MV-4-11 (cell line): ENCODE measurements at regions not wholly inside any gene's neighbourhood (a gene's known extent, or its start where the extent isn't known, plus 50 kb on each side); places are given as distances from the start of the nearest gene placed in this dataset.

Experiments
- DNase-seq: peaks from one replicate; lab custom pipeline; 2025; lab: John Stamatoyannopoulos, UW

- DNase-seq, result no peak
These were observed 60.3 kb upstream of the CCDC190 start for GRCh38 chr1:162921311-162921710.

GRCh38 chr1:162919034-162919433 lies 58.1 kb upstream of the CCDC190 start:
- DNase-seq, result peak; percentile 84

DNA sequence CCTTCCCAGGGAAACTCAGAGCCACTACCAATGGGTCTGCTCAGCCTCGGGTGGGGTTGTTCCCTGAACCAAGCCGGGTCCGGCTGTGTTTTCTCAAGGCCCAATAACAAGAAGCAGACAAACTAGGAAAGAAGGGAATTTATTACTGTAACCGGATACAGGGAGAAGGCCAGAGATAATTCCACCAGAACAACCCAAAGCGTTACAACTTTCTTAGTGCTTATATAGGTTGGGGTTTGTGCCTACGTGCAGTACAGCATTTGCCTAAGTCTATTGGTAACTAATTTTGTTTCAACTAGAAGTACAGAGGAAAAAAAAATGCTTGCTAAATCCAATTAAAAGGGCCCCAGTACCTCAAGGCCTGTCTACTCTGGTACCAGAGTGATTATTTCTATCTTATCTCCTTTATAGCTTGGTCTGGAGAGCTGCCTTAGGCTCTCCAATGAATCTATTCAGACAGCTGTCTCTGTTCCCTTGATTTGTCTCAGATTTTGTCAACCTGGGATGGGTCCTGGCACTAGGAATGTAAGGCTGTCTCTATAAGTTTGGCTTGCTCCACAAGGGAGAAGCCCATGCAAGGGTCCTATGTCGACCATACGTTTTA lies 57.3 kb upstream of the CCDC190 start:
- no peak for DNase-seq

DNA sequence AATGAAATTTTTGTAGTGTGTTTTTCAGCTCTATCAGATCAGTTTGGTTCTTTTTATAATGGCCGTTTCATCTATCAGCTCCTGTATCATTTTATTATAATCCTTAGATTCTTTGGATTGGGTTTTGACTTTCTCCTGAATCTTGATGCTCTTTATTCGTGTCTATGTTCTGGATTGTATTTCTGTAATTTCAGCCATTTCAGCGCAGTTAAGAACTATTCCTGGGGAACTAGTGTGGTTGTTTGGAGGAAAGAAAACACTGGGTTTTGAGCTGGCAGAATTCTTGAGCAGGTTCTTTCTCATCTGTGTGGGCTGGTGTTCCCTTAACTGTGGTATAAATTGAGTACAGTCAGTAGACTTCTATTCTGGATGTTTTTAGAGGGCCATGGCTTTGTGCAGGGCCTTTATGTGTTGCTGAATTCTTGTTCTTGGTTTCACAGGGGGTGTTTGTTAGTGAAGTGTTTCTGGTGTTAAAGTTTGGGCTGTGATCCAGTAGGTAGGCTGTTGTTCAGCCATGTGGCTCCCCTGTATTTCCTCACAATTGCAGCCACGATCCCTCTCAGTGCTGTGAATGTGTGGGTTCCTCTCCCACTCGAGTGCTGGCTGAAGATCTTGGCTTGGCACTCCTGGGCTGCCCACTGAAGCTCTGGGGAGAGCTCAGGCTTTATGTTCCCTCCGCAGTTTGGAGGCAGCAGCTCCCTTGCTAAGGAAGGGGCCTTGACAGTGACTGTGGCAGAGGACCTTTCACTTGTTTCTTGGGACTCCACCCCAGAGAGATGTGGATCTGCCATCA lies 56.0 kb upstream of the CCDC190 start:
- DNase-seq, result no peak

DNA sequence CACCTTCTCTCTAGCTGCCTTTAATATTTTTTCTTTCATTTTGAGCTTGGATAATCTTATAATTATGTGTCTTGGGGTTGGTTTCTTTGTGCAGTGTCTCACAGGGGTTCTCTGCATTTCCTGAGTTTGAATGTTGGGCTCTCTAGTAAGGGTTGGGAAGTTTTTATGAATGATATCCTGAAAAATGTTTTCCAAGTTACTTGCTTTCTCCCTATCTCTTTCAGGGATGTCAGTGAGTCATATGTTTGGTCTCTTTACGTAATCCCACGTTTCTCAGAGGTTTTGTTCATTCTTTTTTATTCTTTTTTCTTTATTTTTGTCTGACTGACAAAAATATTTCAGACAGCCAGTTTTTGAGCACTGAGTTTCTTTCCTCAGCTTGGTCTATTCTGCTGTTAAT lies 55.4 kb upstream of the CCDC190 start:
- no peak for DNase-seq

DNA sequence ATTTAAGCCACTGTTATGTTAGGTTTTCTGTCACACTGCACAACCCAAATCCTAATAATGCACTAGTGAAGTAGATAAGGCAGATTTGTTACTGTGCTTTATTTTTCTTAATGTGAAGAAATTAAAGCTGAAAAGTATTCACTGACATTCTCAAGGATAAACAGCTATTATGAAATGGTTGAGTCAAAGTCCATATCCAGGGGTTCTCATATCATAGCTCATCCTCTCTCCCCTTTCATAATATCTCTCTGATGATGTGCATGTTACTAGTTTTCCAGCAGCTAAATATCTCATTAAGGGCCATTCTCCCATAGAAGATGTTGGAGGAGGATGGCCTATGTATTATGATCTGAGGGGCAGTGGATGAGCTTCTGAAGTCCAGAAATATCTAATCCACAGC lies 53.6 kb upstream of the CCDC190 start:
- no peak for DNase-seq

DNA sequence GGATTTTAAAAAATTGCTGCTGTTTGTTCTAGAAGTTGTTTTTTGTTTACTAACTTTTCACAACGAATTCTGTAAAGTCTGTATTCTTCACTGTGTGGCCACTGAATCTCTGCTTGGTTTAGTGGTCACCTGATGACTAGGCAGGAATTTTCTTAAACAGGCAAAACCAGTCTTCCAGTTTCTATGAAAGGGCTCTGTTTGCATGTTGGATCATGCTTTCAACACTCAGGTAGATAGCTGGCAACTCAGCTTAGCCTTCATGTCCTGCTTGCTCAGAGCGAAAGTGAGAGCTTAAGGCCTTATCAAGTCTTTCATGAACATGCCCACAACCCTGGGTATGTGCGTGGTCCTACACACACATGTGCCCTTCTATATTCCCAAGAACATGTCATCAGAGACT lies 52.4 kb upstream of the CCDC190 start:
- no peak for DNase-seq

DNA sequence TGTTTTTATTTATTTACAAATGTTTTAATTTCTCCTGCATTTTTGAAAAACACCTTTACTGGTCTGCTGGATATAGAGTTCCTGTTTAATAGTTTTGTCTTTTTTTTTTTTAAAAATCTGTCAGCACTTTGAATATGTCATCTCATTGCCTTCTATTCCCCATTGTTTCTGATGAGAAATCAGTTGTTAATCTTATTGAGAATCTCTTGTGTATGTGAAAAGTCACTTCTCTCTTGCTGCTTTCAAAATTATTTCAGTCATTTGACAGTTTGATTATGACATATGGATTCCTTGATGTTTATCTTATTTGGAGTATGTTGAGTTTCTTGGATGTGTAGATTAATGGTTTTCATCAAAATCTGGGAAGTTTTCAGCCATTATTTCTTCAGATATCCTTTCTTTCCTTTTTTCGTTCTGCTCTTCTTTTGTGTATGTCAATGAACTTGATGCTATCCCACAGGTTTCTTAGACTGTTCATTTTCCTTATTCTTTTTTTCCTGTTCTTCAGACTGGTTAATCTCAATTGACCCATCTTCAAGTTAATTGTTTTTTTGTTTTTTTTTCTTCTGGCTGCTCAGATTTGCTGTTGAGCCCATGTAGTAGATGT lies 51.2 kb upstream of the CCDC190 start:
- DNase-seq, result peak; percentile 12
